SU-DHL-6 (cell line): ENCODE measurements at regions not wholly inside any gene's neighbourhood (a gene's known extent, or its start where the extent isn't known, plus 50 kb on each side); places are given as distances from the start of the nearest gene placed in this dataset.

Experiments
- H2AFZ ChIP-seq: fragments of 200-600 bp; sonication (generic); 2 replicates; pipeline ENCODE4 v1.6.1; 2014; ENCODE audit warnings: low read depth, mild to moderate bottlenecking, moderate library complexity, mixed read lengths, antibody characterized with exemption, low read length; ENCODE audit not compliant: severe bottlenecking
- H3F3A ChIP-seq: fragments of 200-600 bp; shearing (Covaris generic); 2 replicates; pipeline ENCODE4 v1.6.0; 2016; ENCODE audit warnings: antibody characterized with exemption, mild to moderate bottlenecking; ENCODE audit not compliant: insufficient read depth
- H3K27ac ChIP-seq: fragments of 200-600 bp; sonication (generic); 2 replicates; pipeline ENCODE4 v1.5.1; 2016; ENCODE audit warnings: low read depth, mild to moderate bottlenecking, low read length, moderate library complexity, mixed read lengths
- H3K27me3 ChIP-seq: fragments of 200-600 bp; sonication (generic), shearing (Covaris generic); 2 replicates; pipeline ENCODE4 v1.6.0; 2014; ENCODE audit warnings: mild to moderate bottlenecking, low read length
- H3K36me3 ChIP-seq: fragments of 200-600 bp; sonication (generic); 2 replicates; pipeline ENCODE4 v1.6.1; 2014; ENCODE audit warnings: mild to moderate bottlenecking, low read length, mixed read lengths
- H3K4me2 ChIP-seq: fragments of 300-600, 200-600 bp; shearing (Covaris generic), sonication (generic); 2 replicates; pipeline ENCODE4 v1.6.0; 2014; ENCODE audit warnings: low read length, low read depth, mild to moderate bottlenecking; ENCODE audit not compliant: poor library complexity, severe bottlenecking
- H3K4me3 ChIP-seq: fragments of 200-600 bp; sonication (generic); 2 replicates; pipeline ENCODE4 v1.5.1; 2014; ENCODE audit warnings: antibody characterized with exemption, low read length, mild to moderate bottlenecking, mixed read lengths; ENCODE audit not compliant: insufficient read depth, poor library complexity, severe bottlenecking
- H3K79me2 ChIP-seq: fragments of 200-600 bp; sonication (generic); 2 replicates; pipeline ENCODE4 v1.6.1; 2014; ENCODE audit warnings: mild to moderate bottlenecking, low read length, moderate library complexity; ENCODE audit not compliant: insufficient read depth
- H3K9ac ChIP-seq: fragments of 200-600 bp; sonication (generic); 2 replicates; pipeline ENCODE4 v1.7.0; 2014; ENCODE audit warnings: mild to moderate bottlenecking, low read length
- H3K9me2 ChIP-seq: fragments of 200-600 bp; sonication (generic); replicated peaks from 2 replicates; pipeline ENCODE4 v1.6.1; 2014; ENCODE audit warnings: low read length; ENCODE audit not compliant: insufficient read depth
- H3K9me3 ChIP-seq: fragments of 200-600 bp; sonication (generic); 2 replicates; pipeline ENCODE4 v1.6.1; 2014; ENCODE audit warnings: low read length, mixed read lengths; ENCODE audit not compliant: insufficient read depth
- H4K20me1 ChIP-seq: fragments of 200-600 bp; sonication (generic); 2 replicates; pipeline ENCODE4 v1.6.1; 2014; ENCODE audit warnings: low read depth, mild to moderate bottlenecking, antibody characterized with exemption, low read length, moderate library complexity, mixed read lengths
- EZH2phosphoT487 ChIP-seq: fragments of 200-600 bp; sonication (generic), shearing (Covaris generic); conservative IDR thresholded peaks from 2 replicates; pipeline ENCODE4 v1.6.1; 2018; ENCODE audit warnings: mild to moderate bottlenecking, antibody characterized with exemption, low read length, moderate library complexity, mixed read lengths
- TF ChIP-seq, protein P1 (sequence below): fragments of 200-600 bp; sonication (generic); IDR thresholded peaks from one replicate; pipeline ENCODE4 v1.5.1; 2017; ENCODE audit warnings: antibody characterized with exemption, mild to moderate bottlenecking, low read length, moderate library complexity; ENCODE audit not compliant: insufficient read depth, poor library complexity, severe bottlenecking

DNA sequence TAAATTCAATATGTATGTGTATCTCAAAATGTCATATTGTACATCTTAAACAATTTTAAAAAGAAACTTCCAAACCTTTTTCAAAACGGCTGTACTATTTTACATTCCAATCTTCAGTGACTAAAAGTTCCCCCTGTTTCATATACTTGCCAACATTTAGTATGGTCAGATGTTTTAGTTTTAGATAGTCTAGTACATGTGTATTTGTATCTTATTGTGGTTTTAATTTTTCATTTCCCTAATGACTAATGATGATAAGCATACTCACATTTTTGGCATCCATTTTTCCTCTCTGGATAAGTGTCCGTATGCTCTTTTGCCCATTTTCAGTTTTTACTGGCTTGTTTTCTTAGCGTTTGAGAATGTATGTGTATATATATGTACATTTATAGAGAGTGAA lies 212.2 kb upstream of the MAGEB18 start:
- H3K27ac ChIP-seq = no peak overlapping the region
- no peaks in the 10 kb centered on the region for H4K20me1 ChIP-seq
- H3K4me2 ChIP-seq = no peak overlapping the region
- H3K4me3 ChIP-seq = no peak overlapping the region
- no peaks in the 10 kb centered on the region for H3F3A ChIP-seq
- H3K9ac ChIP-seq = no peak overlapping the region
- no peak overlapping the region for H2AFZ ChIP-seq
- no peak for TF ChIP-seq EZH2phosphoT487
- TF ChIP-seq, protein P1, sequence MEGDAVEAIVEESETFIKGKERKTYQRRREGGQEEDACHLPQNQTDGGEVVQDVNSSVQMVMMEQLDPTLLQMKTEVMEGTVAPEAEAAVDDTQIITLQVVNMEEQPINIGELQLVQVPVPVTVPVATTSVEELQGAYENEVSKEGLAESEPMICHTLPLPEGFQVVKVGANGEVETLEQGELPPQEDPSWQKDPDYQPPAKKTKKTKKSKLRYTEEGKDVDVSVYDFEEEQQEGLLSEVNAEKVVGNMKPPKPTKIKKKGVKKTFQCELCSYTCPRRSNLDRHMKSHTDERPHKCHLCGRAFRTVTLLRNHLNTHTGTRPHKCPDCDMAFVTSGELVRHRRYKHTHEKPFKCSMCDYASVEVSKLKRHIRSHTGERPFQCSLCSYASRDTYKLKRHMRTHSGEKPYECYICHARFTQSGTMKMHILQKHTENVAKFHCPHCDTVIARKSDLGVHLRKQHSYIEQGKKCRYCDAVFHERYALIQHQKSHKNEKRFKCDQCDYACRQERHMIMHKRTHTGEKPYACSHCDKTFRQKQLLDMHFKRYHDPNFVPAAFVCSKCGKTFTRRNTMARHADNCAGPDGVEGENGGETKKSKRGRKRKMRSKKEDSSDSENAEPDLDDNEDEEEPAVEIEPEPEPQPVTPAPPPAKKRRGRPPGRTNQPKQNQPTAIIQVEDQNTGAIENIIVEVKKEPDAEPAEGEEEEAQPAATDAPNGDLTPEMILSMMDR = no peak
- H3K27me3 ChIP-seq = no peaks in the 10 kb centered on the region
- no peaks in the 10 kb centered on the region for H3K79me2 ChIP-seq
- H3K36me3 ChIP-seq = no peaks in the 10 kb centered on the region
- no peaks in the 10 kb centered on the region for H3K9me2 ChIP-seq
- H3K9me3 ChIP-seq = no peaks in the 10 kb centered on the region

DNA sequence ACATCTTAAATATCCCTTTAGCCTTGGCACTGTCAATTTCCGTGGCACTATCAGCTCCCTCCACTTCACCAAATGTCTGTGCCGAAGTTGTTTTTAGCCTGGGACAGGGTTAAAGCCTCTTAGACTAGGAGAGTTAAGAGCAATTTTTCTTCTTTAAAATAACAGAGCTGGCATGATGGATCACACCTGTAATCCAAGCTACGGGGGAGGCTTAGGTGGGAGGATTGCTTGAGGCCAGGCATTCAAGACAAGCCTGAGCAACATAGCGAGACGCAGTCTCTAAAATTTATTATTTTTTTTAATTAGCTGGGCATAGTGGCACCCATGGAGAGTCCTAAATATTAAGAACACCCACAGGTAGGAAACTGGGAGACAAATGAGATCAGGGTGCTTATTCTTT lies 209.8 kb upstream of the MAGEB18 start:
- H3K9ac ChIP-seq = no peak overlapping the region
- H3K27me3 ChIP-seq = no peaks in the 10 kb centered on the region
- no peaks in the 10 kb centered on the region for H3K79me2 ChIP-seq
- no peaks in the 10 kb centered on the region for H3K36me3 ChIP-seq
- no peaks in the 10 kb centered on the region for H3K9me3 ChIP-seq
- H3K4me3 ChIP-seq = no peak overlapping the region
- no peak overlapping the region for H2AFZ ChIP-seq
- no peak overlapping the region for H3K27ac ChIP-seq
- H3K4me2 ChIP-seq = no peak overlapping the region
- no peaks in the 10 kb centered on the region for H3F3A ChIP-seq
- no peaks in the 10 kb centered on the region for H3K9me2 ChIP-seq
- no peaks in the 10 kb centered on the region for H4K20me1 ChIP-seq
- no peak for TF ChIP-seq EZH2phosphoT487
- TF ChIP-seq, protein P1 = no peak

- no peak overlapping the region for H3K9ac ChIP-seq
- H3K27me3 ChIP-seq = no peaks in the 10 kb centered on the region
- H3K9me3 ChIP-seq = no peaks in the 10 kb centered on the region
- no peaks in the 10 kb centered on the region for H4K20me1 ChIP-seq
- no peaks in the 10 kb centered on the region for H3K79me2 ChIP-seq
- H2AFZ ChIP-seq = no peak overlapping the region
- no peaks in the 10 kb centered on the region for H3F3A ChIP-seq
- TF ChIP-seq, protein P1 = no peak
- TF ChIP-seq EZH2phosphoT487 = no peak
- H3K27ac ChIP-seq = no peak overlapping the region
- H3K4me3 ChIP-seq = no peak overlapping the region
- no peaks in the 10 kb centered on the region for H3K9me2 ChIP-seq
- H3K4me2 ChIP-seq = no peak overlapping the region
- no peaks in the 10 kb centered on the region for H3K36me3 ChIP-seq
These were observed 197.1 kb upstream of the MAGEB18 start for GRCh38 chrX:25941087-25941486.
